ENCODE measurements at regions not wholly inside any gene's neighbourhood (a gene's known extent, or its start where the extent isn't known, plus 50 kb on each side); places are given as distances from the start of the nearest gene placed in this dataset.
"Not testable (repeated sequence)": the region's sequence is repeated elsewhere in the genome, so short reads cannot be mapped to it uniquely, and the experiment has no call there.

DNA sequence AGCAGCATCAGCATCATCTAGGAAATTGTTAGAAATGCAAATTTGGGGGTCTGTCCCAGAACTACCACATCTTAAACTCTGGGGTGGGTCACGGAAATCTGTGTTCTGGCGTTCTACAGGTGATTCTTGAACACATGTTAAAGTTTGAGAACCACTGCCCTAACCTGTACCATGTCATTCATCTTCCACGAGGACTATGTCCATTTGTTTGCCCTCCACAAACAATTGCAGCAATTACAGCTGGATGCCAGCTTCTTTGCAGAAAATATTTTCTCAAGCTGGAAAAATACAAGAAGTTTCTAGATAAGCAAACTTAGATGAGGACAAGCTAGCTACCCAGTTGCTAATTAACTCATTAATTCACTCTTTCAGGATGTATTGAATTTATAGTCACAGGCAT, 54.1 kb downstream of the MAFB start:
- no peak for DNase-seq (ENCODE audit: low spot score)

DNA sequence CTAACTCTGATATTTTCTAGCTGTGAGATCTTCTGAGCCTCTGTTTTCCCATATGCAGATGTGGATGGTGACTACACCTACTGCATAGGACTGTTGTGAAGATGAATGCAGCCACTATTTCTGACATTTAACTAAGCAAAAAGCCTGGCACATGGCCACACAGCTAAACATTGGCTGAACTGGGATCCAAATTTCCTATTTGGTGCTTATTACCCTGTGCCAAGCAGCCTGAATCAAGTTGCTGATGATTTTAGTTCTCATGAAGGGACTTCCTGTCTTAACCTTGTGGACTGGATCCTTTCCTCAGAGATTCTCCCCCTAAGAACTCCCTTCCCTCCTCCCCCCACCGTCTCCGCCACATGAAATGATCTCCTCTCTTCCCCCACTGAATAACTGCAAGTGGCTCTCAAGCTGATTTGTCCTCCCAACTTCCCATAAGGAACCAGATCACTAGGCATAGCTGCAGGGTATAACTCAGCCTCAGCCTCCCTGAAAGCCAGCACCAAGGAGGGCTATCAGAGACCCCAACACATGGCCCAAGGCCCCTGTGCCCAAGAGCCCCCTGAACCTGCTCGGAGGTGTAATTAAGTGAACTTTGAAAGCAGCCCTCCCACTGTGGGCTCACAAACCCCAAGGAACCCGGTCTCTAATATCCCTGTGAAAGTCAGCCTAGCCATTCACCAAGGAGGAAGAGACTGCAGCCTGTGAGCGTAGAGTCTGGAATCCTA, 55.7 kb downstream of the MAFB start:
- no peak for DNase-seq (ENCODE audit: low spot score)

DNA sequence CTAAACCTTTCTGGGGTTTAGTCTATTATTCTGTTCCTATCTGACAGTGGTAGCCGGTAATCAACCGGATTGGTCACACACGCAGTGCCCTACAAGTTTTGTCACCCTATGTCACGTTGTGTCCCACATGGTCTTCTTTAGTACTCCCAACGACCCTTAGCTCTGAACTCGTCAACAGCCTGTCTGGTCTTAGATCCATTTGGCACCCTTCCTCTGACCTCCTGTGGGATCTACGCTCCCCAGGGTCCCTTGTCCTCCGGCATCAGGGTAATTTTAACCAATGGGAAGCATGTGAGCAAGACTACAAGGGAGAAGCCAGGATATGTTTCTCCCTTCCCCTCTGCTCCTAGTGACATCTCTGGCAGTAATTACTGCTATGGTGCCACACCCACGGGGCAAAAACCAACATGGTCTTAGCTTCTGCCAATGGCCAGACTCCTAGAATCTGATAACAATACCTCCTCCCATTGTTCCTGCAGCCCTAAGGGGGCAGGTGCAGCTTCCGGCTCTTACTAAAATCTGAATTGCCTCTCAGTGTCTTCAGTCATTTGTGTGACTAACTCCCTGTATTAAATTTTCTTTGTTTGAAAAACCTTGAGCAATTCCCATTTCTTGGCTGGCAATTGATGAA, 56.6 kb downstream of the MAFB start:
- no peak for DNase-seq (ENCODE audit: low spot score)

DNA sequence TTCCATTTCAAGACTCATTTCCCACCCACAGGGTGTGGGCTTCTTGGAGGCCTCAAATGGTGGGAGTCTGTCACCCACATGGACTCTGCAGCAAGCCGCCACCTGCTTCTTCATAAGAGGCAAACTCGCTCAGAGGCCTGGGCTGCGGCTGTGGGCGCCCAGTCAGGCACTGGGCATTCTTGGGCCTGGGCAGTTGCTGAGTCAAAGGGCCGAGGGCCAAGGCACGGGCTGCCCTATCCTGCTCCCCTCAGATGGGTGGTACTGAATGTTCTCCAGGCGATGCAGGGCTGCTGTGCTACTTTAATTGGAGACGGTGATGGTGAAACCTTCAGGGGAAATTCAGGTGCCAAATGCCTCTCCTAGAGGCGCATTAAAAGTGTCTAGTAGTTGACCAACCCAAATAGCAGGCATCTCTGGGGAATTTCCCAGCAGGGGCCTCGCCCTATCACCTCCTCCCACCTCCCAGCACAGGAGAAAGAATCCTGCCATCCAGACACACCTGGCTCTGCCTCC, 57.9 kb downstream of the MAFB start:
- DNase-seq (ENCODE audit: low spot score): no peak

DNA sequence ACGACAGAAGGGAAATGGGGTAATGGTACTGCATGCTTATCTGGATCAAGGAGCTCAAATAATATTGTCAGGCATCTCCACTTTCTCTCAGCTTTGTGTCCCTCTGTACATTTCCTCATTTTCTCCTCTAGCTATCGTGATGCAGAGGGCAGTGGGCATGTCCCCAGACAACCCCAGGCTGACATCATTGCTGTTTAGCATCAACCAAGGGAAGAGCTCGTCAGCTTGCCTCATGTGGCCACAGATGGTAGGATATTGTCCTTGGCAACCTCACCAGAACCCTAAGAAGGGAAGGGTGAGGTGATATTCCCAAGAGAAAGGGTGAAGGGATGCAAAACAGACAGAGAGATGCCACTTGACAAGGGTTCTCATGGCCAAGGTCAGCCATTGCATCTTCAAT, 58.3 kb downstream of the MAFB start:
- DNase-seq (ENCODE audit: low spot score): no peak

DNA sequence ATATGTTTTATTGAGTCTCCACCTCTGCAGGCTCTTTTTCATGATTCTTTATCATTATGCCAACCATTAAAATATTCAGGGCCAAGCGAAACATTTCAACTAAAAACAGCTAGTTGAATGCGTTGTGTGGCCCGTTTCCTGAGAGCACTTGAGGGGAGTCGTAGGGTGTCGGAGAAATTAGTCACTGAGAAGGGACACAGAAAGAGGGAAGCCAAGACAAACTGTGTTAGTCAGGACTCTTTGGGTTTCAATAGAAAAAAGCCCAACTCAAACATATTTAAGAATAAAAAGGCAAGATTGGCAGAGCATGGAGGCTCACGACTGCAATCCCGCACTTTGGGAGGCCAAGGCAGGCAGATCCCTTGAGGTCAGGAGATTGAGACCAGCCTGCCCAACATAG, 58.9 kb downstream of the MAFB start:
- DNase-seq (ENCODE audit: low spot score): no peak

DNA sequence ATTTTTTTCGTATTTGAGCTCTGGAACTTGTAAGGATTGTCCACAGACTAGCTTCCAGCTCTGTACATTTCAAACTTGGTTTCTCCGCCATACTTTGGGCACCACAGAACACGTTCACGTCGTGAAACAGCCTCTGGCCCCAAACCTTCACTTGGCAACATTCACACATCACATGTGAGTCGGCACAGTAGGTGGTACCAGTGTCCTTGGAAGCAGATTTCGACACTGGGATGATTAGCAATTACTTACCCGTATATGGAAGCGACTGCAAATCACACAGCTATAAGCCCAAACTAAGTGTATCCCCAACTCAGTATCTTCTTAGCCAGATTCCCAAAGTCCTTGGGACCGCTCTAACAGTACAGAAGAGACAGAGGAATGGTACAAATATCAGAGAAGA, 60.2 kb downstream of the MAFB start:
- DNase-seq (ENCODE audit: low spot score): no peak

DNA sequence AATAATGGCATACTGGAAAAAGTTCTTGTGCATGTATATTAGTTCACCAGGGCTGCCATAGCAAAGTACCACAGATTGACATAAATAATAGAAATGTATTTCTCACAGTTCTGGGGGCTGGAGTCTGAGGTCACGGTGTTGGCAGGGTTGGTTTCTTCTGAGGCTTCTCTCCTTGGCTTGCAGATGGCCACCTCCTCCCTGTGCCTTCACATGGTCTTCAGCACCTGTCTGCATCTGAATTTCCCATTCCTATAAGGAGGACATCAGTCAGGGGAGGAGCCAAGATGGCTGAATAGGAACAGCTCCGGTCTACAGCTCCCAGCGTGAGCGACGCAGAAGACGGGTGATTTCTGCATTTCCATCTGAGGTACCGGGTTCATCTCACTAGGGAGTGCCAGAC, 70.0 kb downstream of the MAFB start:
- DNase-seq (ENCODE audit: low spot score): not testable (repeated sequence)

DNA sequence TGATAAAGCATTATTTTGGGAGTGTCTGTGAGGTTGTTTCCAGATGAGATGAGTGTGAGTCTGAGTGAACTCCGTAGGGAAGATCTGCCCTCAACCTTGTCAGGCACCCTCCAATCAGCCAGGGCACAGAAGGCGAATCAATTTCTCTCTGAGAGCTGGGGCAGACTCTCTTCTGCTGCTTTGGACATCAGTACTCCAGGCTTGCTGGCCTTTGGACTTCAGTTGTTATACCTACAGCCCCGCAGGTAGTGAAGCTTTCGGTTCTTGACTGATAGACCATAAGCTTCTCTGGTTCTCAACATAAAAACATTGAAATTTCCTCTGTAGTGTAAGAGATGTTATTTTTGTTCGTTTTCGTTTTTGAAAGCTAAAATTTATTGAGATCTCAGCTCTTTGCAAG, 71.4 kb downstream of the MAFB start:
- no peak for DNase-seq (ENCODE audit: low spot score)

DNA sequence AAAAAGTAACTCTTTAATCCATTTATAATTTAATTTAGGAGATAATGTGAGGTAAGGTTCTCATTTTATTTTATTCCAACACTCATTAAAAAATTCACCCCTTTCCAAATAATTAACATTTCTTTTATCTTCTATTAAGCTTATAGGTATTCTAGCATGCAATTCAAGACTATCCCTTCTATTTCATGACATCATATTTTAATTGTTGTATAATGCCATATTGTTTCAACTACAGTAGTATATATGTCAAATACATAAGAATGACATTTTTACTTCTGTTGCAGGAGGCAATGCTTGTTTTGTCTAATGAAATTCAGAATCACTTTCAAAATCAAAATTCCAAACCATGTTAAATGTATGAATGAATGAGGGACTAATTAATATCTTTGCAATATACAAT, 76.2 kb downstream of the MAFB start:
- DNase-seq (ENCODE audit: low spot score): no peak

DNA sequence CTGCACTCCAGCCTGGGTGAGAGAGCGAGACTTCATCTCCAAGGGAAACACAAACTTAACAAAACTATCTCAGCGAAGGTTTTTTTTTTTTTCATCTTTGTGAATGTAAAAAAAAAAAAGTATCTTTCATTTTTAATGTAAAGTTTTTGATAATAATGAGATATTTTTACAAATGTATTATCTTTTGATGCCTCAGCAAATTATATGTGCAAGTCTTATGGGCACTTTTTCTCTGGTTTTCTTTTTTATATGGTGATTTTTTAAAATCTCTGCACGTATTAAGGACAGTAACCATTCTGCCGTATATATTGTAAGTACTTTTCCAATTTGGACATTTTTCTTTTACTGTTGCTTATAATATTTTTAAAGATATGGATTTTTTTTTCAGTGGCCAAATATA, 76.8 kb downstream of the MAFB start:
- no peak for DNase-seq (ENCODE audit: low spot score)

DNA sequence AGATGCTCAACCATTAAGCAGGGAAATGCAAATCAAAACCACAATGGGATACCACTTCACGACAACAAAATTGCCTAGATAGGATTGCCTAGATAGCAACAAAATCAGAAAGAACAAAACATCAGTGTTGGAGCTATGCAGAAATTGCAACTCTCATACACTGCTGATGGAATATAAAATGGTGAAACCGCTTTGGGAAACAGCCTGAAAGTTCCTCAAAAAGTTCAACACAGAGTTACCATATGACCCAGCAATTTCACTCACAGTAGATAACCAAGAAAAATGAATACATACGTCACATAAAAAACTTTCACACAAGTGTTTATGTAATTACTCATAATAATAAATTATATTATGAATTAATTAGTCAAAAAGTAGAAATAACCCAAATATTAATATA, 78.3 kb downstream of the MAFB start:
- DNase-seq (ENCODE audit: low spot score): no peak

DNA sequence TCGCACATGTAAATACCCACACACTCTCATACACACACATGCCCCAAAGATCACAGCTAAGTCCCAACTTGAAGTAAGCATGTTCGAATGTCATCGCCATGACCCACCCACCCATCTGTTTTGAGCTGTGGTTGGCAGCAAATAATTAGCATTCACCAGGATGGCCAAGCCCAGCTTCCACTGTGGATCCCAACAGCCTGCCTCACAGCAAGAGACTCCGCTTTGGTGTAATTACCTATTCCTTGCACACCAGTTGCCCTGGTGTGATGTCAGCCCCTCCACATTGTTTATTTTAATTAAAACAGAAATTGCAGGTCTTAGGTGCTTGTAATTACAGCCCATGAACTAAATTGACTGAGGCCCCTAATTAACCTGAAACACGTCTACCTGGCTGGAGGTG, 81.1 kb downstream of the MAFB start:
- DNase-seq (ENCODE audit: low spot score): no peak

DNA sequence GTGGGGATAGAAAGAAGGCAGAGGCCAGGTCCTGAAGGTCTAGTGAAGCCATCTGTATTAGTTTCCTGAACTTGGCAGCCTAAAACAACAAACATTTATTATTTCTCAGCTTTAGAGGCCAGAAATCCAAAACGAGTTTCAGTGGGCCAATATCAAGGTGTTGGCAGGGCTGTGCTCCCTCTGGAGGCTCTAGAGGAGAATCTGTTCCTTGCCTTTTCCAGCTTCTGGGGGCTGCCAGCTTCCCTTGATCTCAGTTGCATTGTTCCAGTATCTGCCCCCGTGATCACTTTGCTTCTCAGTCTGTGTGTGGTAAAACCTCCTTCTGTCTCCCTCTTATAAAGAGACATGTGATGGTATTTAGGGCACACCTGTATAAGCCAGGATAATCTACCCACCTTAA, 82.4 kb downstream of the MAFB start:
- DNase-seq (ENCODE audit: low spot score): no peak

DNA sequence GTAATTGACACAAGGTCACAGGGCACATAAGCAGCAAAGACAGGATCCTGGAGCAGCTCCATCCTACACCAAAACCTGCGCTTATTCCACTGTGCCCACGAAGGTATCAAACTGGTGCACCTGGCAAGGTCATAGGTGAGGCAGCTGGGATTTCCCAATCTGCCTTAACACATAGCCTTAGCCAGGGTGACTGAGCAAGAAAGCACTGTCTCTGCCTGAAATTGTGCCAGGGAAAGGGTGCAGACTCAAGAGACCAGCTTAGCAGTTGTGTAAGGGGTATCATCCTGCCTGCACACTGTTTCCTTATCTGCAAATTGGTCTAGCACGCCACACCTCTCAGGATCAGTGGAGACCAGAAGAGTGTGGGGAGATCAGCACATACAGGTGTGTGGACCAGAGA, 82.8 kb downstream of the MAFB start:
- DNase-seq (ENCODE audit: low spot score): no peak

DNA sequence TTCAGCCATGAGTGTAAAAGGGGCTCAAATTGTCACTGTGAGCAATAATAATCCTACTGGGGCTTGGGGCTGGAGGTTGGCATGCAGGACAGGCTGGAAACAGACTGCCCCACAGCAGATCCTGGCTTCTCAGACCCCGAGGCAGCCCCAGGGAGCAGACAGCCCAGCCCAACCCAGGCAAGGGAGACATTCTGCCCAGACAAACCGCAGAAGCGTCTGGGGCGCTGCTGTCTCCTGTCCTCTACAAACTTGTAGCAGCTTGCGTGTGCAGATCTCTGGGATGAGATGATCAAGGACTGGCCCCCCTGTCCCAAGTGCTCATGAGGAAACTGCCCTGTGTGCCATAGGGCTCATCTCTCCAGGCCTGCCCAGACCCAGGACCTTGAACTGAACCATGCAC, 84.6 kb downstream of the MAFB start:
- DNase-seq (ENCODE audit: low spot score): no peak

DNA sequence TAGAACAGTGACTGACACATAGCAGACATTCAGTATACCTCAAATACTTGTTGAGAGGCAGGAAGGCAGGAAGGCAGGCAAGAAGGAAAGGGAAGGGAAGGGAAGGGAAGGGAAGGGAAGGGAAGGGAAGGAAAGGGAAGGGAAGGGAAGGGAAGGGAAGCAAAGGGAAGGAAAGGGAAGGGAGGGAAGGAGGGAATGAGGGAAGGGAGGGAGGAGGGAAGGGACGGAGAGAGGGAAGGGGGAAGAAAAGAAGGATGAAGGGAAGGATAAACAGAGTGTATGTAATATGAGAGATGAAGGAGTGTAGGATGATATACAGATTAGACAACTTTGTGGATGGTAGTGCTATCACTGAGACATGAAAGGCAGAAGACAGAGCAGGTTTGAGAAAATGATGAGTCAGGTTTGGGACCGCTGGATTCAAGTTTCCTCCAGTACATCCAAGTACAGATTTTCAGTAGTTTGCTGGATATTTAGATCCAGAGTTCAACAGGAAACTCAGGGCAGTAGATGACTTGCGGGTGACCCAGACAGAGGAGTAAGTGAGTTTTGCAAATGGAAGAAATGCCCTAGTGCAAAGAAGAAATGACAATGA, 85.9 kb downstream of the MAFB start:
- DNase-seq (ENCODE audit: low spot score): no peak

DNA sequence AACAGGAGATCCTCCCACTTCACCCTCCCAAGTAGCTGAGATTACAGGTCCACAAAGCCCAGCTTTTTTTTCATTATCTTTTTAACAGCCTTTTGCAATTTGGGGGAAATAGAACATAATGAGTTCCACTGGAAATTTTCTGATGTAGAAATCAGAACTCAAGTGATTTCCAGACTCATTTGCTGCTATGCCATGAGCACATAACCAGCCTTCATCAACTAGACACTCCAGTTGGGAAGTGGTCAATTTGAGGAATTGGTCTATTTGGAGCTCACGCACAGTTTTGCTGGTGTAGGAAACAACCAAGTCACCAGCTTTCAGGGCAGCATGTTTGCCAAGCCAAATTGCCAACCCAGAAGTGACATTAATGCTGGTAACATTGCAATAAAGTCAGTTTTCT, 86.7 kb downstream of the MAFB start:
- no peak for DNase-seq (ENCODE audit: low spot score)

DNA sequence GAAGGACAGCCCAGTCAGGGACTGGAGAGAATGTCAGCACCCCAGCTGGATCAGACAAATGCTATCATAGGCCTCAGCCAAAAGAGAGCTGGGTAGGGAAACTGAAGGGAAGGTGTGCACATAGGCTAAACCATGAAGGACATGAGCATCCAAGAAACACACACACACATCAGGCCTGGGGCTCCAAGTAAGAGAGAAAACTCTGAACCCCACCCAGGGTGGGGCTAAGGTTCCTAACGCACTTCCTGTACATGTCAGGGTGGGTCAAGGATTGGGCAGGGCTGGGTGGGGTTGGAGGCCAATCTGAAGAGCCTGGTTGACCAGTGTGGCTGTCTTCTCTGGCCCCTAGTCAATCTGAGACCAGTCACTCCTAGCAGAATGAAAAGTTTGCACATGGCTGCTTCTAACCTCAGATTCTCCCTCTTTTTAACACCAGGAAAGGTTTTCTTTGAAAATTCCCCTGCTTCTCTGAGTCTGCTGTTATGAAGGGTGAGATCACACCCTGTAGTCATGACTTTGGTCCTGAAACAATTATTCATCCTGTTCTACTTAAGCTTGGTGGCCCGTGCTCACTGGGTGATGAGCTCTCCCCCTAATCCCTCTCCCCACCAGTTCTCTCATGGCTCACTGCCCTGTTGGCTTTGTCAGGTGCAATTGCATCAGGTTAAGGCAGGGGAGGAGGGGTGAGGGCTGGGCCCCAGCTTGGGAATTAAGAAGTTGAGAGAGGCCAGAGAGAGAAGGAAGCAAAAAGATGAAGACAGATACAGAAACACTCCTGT, 88.4 kb downstream of the MAFB start:
- no peak for DNase-seq (ENCODE audit: low spot score)

DNA sequence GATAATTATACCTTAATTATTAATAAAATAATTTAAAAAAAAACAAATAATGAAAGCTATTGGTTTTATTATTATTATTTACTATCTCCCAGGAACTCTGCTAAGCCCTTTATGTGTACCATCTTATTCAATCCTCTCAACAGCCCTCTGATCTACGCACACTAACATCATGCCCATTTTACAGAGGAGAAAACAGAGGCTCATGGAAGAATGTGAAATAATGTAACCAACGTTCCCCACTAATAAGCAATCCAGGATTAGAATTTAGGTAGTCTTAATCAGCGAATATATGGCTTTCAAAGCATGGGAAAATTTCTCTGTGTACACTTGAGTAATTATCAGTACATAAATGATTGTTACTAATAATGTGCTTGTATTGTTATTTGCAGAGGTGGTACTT, 89.0 kb downstream of the MAFB start:
- DNase-seq (ENCODE audit: low spot score): no peak

DNA sequence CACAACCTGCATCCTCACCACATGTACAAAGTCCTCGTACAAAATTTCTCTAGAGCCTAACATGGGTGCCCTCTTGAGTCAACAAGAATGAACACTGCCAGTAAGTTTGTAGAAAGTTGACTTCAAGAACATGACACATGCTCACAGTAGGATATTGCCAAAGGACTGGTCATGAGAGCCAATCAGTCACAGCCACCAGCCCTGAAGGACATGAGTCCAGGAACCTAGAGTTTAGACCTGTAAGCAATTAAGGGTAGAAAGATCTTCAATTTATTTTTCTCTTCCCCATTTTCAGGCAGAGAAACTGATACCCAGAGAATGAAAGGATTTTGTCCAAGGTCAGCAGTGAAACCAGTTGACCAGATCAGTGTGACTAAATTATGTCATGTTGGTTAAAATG, 96.1 kb downstream of the MAFB start:
- DNase-seq (ENCODE audit: low spot score): no peak

DNA sequence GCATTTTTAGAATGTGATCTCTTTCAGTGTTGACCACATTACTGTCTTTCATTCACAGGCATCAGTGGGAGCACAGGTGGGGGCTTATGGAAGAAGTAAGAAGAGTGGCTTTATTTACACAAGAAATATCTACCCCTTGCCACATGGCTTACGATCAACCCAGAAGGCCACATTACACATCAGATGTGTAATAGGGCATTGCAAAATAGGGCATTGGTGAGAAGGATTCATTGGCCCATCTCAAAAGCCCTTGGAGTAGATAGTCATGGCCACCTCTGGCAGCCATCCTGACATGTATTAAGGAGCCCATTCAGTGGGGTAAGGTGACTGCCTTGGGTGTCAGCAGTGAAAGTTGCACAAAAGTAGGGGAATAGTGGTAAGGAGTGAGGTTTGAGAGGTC, 97.5 kb downstream of the MAFB start:
- DNase-seq (ENCODE audit: low spot score): no peak

DNA sequence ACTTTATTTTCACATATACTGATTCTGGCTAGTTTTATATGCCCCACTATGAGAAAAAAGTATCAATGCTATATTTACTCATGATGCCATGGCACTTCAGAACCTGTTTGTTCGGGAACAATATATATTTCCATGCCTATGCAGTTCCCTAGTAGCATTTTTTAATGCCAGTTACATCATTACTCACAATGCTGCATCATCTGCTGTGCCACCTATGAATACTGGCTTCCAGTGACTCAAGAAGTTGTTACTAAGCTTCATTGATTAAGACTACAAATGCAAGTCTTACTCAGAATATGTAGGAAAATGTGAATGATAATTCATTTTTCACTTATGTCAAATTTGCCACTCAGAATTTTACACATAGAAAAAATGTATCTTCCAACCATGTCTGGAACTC, 97.9 kb downstream of the MAFB start:
- no peak for DNase-seq (ENCODE audit: low spot score)

All from Ammon's horn (tissue), 1 donor.